ELR (cell line): ENCODE measurements at regions not wholly inside any gene's neighbourhood (a gene's known extent, or its start where the extent isn't known, plus 50 kb on each side); places are given as distances from the start of the nearest gene placed in this dataset.
"Not testable (repeated sequence)": the region's sequence is repeated elsewhere in the genome, so short reads cannot be mapped to it uniquely, and the experiment has no call there.

Experiments
- DNase-seq: peaks from one replicate; pipeline ENCODE4 v3.0.0-alpha.2; 2015; ENCODE audit warnings: low read depth

- DNase-seq: no peak
Observed at GRCh38 chr10:16231734-16232435, 204.9 kb upstream of the PTER start.

GRCh38 chr10:16232441-16232840 lies 204.4 kb upstream of the PTER start:
- no peak for DNase-seq

- DNase-seq: no peak
Observed at GRCh38 chr10:16234916-16235315, 201.9 kb upstream of the PTER start.

GRCh38 chr10:16242446-16242845 lies 194.4 kb upstream of the PTER start:
- no peak for DNase-seq

- DNase-seq: no peak
Observed at GRCh38 chr10:16242859-16243613, 193.8 kb upstream of the PTER start.

GRCh38 chr10:16250136-16250535 lies 186.7 kb upstream of the PTER start:
- DNase-seq: not testable (repeated sequence)

GRCh38 chr10:16256336-16256735 lies 180.5 kb upstream of the PTER start:
- no peak for DNase-seq

GRCh38 chr10:16258291-16259040 lies 178.3 kb upstream of the PTER start:
- no peak for DNase-seq

- no peak for DNase-seq
Observed at GRCh38 chr10:16259726-16260125, 177.1 kb upstream of the PTER start.

GRCh38 chr10:16260388-16260787 lies 176.4 kb upstream of the PTER start:
- no peak for DNase-seq

- no peak for DNase-seq
Observed at GRCh38 chr10:16271571-16271970, 165.2 kb upstream of the PTER start.

GRCh38 chr10:16274911-16275310 lies 161.9 kb upstream of the PTER start:
- no peak for DNase-seq

GRCh38 chr10:16280595-16280994 lies 156.2 kb upstream of the PTER start:
- DNase-seq: no peak

- DNase-seq: no peak
Observed at GRCh38 chr10:16292366-16292765, 144.4 kb upstream of the PTER start.

- no peak for DNase-seq
Observed at GRCh38 chr10:16297069-16297468, 139.7 kb upstream of the PTER start.

- DNase-seq: no peak
Observed at GRCh38 chr10:16297642-16298041, 139.2 kb upstream of the PTER start.

- no peak for DNase-seq
Observed at GRCh38 chr10:16304311-16304710, 132.5 kb upstream of the PTER start.

- no peak for DNase-seq
Observed at GRCh38 chr10:16310440-16310839, 126.4 kb upstream of the PTER start.

- no peak for DNase-seq
Observed at GRCh38 chr10:16314259-16314658, 122.6 kb upstream of the PTER start.

- DNase-seq: no peak
Observed at GRCh38 chr10:16316733-16317390, 119.9 kb upstream of the PTER start.

- no peak for DNase-seq
Observed at GRCh38 chr10:16341637-16342036, 95.2 kb upstream of the PTER start.

GRCh38 chr10:16348891-16349290 lies 87.9 kb upstream of the PTER start:
- DNase-seq: no peak
